SK-N-SH treated with all-trans-retinoic acid at 6 μM for 48 hours (cell line): ENCODE measurements at regions not wholly inside any gene's neighbourhood (a gene's known extent, or its start where the extent isn't known, plus 50 kb on each side); places are given as distances from the start of the nearest gene placed in this dataset.

Experiments used
- ATAC-seq: fragments of 200-7000 bp; cut with Tn5 transposase; 3 replicates; pipeline ENCODE4 v1.9.1; 2020; ENCODE audit warnings: mild to moderate bottlenecking, moderate library complexity
- CREB5 ChIP-seq: fragments of 250-450 bp; sonication (Bioruptor Pico); IDR thresholded peaks from 2 replicates; pipeline ENCODE4 v1.5.1; 2020; ENCODE audit warnings: low read depth, mild to moderate bottlenecking, moderate library complexity
- CSDC2 ChIP-seq: fragments of 250-450 bp; sonication (Bioruptor Pico); IDR thresholded peaks from 2 replicates; pipeline ENCODE4 v1.5.0; 2020; ENCODE audit warnings: mild to moderate bottlenecking, moderate library complexity
- CSRNP3 ChIP-seq: fragments of 250-450 bp; sonication (Bioruptor Pico); IDR thresholded peaks from 2 replicates; pipeline ENCODE4 v1.5.1; 2021; ENCODE audit warnings: mild to moderate bottlenecking, moderate library complexity
- ESRRG ChIP-seq: fragments of 250-450 bp; sonication (Bioruptor Pico); IDR thresholded peaks from 2 replicates; pipeline ENCODE4 v1.6.1; 2021; ENCODE audit warnings: mild to moderate bottlenecking
- ISL1 ChIP-seq: fragments of 250-450 bp; sonication (Bioruptor Pico); IDR thresholded peaks from 2 replicates; pipeline ENCODE4 v2.1.2; 2022; ENCODE audit warnings: mild to moderate bottlenecking, moderate library complexity
- PATZ1 ChIP-seq: fragments of 250-450 bp; sonication (Bioruptor Pico); IDR thresholded peaks from 2 replicates; pipeline ENCODE4 v1.8.0; 2020; ENCODE audit warnings: mild to moderate bottlenecking, moderate library complexity, borderline replicate concordance
- POU6F1 ChIP-seq: fragments of 250-450 bp; sonication (Bioruptor Pico); IDR thresholded peaks from 2 replicates; pipeline ENCODE4 v1.8.0; 2021; ENCODE audit warnings: low read depth, mild to moderate bottlenecking, moderate library complexity, borderline replicate concordance
- PPARA ChIP-seq: fragments of 250-450 bp; sonication (Bioruptor Pico); IDR thresholded peaks from 2 replicates; pipeline ENCODE4 v1.5.0; 2020; ENCODE audit warnings: mild to moderate bottlenecking, borderline replicate concordance
- RARB ChIP-seq: fragments of 250-450 bp; sonication (Bioruptor Pico); IDR thresholded peaks from 2 replicates; pipeline ENCODE4 v1.8.0; 2021; ENCODE audit warnings: mild to moderate bottlenecking, moderate library complexity
- SNAI2 ChIP-seq: fragments of 250-450 bp; sonication (Bioruptor Pico); IDR thresholded peaks from 2 replicates; pipeline ENCODE4 v1.5.0; 2020; ENCODE audit warnings: mild to moderate bottlenecking, moderate library complexity
- TCF4 ChIP-seq: fragments of 250-450 bp; sonication (Bioruptor Pico); IDR thresholded peaks from 2 replicates; pipeline ENCODE4 v1.8.0; 2021; ENCODE audit warnings: mild to moderate bottlenecking, moderate library complexity, borderline replicate concordance
- TOX ChIP-seq: fragments of 250-450 bp; sonication (Bioruptor Pico); IDR thresholded peaks from 2 replicates; pipeline ENCODE4 v1.8.0; 2021; ENCODE audit warnings: mild to moderate bottlenecking, moderate library complexity, borderline replicate concordance
- ZC3H10 ChIP-seq: fragments of 250-450 bp; sonication (Bioruptor Pico); IDR thresholded peaks from 2 replicates; pipeline ENCODE4 v1.5.1; 2021; ENCODE audit warnings: mild to moderate bottlenecking, moderate library complexity
- ZFP3 ChIP-seq: fragments of 250-450 bp; sonication (Bioruptor Pico); IDR thresholded peaks from 2 replicates; pipeline ENCODE4 v1.5.0; 2020; ENCODE audit warnings: mild to moderate bottlenecking, moderate library complexity
- ZNF565 ChIP-seq: fragments of 450-650 bp; formaldehyde crosslinking; conservative IDR thresholded peaks from 2 replicates; pipeline ENCODE4 v1.5.0; 2020; ENCODE audit warnings: low read depth, mild to moderate bottlenecking, moderate library complexity
- ZNF70 ChIP-seq: fragments of 450-650 bp; formaldehyde crosslinking; IDR thresholded peaks from 2 replicates; pipeline ENCODE4 v1.5.0; 2020; ENCODE audit warnings: mild to moderate bottlenecking, moderate library complexity

GRCh38 chr10:78200686-78201085, 167.0 kb downstream of the RPS24 start (continued):
- TF ChIP-seq PATZ1 (CRISPR knock-in tag) (no peak), ZFP3 (CRISPR knock-in tag) (no peak), ZNF565 (CRISPR knock-in tag) (no peak), ISL1 (CRISPR knock-in tag) (no peak), SNAI2 (CRISPR knock-in tag) (no peak), CSDC2 (CRISPR knock-in tag) (no peak), ZC3H10 (no peak), PPARA (CRISPR knock-in tag) (no peak), RARB (CRISPR knock-in tag) (no peak), TCF4 (no peak)
- TF ChIP-seq, all 23 proteins: peak for 0

- no peak for ATAC-seq
- TF ChIP-seq CSRNP3 (CRISPR knock-in tag) (no peak), POU6F1 (CRISPR knock-in tag) (no peak), PATZ1 (CRISPR knock-in tag) (no peak)
- TF ChIP-seq, all 23 proteins: peak for 0
Measured at GRCh38 chr10:78202386-78202785, 168.7 kb downstream of the RPS24 start.

- TF ChIP-seq TCF4: peak; percentile 51; the same call in 1 of the 2 replicates
- no peak for TF ChIP-seq TOX
- ATAC-seq: peak; percentile 83
Measured at GRCh38 chr10:78203915-78204818, 170.5 kb downstream of the RPS24 start.

GRCh38 chr10:78205457-78206016, 171.9 kb downstream of the RPS24 start:
- ATAC-seq: no peak
- TF ChIP-seq PPARA (CRISPR knock-in tag): no peak
- no peak for TF ChIP-seq CREB5 (CRISPR knock-in tag)
- no peak for TF ChIP-seq TOX
- no peak for TF ChIP-seq ESRRG (CRISPR knock-in tag)

- no peak for ATAC-seq
- TF ChIP-seq PPARA (CRISPR knock-in tag): no peak
- TF ChIP-seq ZNF70 (CRISPR knock-in tag): no peak
- TF ChIP-seq TCF4: no peak
- TF ChIP-seq CREB5 (CRISPR knock-in tag): no peak
- no peak for TF ChIP-seq ZFP3 (CRISPR knock-in tag)
- no peak for TF ChIP-seq ISL1 (CRISPR knock-in tag)
- no peak for TF ChIP-seq POU6F1 (CRISPR knock-in tag)
- TF ChIP-seq CSRNP3 (CRISPR knock-in tag): no peak
- TF ChIP-seq ZC3H10: no peak
Measured at GRCh38 chr10:78207216-78207615, 173.6 kb downstream of the RPS24 start.
